ENCODE measurements at regions not wholly inside any gene's neighbourhood (a gene's known extent, or its start where the extent isn't known, plus 50 kb on each side); places are given as distances from the start of the nearest gene placed in this dataset.
"Not testable (repeated sequence)": the region's sequence is repeated elsewhere in the genome, so short reads cannot be mapped to it uniquely, and the experiment has no call there.

DNA sequence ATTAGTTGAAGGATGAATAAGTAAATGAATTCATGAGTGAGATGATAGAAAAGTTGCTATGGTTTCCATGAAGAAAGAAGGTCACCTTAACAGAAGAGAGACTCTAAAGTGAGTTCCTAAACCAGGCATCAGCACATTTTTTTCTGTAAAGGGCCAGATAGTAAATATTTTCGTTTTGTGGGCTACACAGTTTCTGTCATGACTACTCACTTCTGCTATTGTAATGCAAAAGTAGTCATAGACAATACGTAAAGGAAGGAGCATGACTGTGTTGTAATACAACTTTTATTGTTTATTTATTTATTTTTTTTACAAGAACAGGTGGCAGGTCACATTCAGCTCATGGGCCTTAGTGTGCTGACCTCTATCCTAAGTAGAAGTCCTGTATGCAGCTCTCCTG is 426.1 kb upstream of the DYNLRB2 start:
- DNase-seq, result no peak

DNA sequence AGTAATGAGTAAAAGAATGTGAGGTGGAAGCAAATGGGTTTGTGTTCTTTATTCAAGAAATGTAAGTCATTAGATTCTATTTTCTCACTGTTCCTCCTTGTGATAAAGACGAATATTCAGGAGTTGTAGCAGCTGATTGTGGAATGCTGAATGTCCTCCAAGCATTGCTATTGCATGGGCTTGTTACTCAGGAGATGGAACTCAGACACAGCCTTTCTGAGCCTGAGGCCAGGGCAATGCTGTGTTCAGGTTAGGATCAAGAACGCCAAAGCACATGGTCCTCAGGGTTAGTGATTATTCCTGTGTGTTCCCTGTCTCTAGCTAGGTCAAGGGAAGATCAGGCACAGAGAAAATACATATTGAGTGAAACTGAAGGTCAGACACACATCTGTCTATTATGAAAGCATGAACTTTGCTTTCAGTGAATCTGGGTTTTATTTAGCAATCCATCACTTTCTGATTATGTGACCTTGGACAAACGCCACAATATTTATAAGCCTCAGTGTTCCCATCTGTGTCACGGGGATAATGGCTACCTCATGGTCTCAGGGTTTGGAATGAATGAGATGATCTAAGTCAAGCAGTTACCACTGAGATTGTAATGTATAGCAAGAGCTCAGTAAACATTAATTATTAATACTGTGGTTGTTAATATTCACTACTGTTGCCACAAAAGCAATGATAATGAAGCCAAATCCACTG is 426.8 kb upstream of the DYNLRB2 start:
- DNase-seq, result no peak

DNA sequence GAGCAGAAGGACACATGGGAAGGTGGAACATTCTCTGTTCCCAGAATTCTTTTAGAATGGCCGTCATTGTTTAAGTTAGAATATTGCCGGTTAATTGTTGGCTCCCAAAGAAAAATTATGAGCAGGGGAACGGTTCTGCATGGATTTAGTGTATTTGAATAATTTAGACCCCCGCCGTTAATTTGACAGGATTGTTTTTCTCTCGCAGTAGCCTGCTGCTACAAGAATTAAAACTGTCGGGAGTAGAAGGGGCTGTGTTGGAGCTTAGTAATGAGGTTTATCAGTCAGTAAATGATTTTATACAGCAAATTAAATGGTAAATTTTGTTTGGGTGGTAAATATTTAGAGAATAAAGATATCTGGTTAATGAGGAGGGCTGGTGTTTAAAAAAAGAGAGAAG is 431.2 kb upstream of the DYNLRB2 start:
- DNase-seq, result no peak

DNA sequence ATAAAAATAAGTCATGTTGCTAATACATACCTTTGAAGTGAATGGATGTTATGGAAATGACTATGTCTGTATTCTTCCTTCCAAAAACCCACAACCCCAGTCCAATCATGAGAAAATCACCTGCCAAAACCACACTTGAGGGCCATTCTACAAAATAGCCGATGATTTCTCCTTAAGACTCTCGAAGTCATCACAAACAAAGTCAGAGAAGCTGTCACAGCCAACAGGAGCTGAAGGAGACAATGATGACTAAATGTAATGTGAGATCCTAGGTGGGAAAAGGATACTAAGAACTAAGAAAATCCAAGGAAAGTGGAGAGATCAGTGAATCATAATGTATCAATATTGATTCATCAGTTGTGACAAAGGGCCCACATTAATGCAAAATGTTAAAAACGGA is 432.9 kb upstream of the DYNLRB2 start:
- no peak for DNase-seq

DNA sequence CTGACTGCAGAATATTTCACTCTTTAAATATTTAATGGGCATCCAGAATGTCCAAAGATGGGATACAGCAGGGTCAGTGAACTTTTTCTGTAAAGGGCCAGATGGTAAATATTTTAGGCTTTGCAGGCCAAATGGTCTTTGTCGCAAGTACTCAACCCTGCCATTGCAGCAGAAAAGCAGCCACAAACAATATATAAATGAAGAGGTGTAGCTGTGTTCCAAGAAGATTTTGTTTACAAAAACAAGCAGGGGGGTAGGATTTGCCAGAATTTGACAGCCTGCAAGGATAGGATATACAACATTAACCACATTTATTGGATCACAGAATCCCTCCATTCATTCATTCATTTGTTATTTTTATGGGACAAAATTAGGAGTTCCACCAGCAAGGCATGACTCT is 435.0 kb upstream of the DYNLRB2 start:
- no peak for DNase-seq

DNA sequence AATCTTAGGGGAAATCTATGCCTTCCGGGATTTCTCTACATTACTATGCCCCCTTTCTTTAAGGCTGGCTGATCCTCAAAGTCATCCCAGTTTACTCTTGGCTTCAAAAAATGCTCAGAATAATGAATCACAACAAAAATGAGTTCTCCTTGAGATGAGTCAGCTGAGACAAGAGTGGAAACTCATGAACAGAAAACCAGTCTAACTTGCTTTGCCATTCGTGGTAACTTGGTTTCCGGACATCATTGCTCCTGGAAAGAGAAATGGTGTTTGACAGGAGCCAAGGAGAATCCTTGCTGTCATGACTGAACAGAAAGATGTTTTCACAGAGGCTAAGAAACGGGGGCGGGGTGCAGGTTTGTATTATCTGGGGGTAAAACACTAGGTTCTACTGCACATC is 435.6 kb upstream of the DYNLRB2 start:
- no peak for DNase-seq

DNA sequence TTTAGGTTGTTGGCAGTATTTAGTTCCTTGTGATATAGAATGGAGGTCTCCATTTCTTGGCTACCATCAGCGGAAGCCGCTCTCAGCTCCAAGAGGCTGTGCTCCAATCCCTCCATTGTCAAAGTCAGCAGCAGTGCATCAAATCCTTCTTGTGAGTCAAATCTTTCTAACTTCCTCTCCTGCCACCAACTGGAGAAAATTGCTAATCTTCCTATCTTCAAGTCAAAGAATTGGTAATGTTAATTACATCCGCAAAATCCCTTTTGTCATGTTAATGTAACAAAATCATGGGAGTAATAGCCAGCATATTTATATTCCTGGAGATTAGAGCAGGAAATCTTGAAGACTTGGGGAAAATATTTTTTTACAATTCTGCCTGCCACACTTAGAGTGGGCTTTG is 436.4 kb upstream of the DYNLRB2 start:
- no peak for DNase-seq

DNA sequence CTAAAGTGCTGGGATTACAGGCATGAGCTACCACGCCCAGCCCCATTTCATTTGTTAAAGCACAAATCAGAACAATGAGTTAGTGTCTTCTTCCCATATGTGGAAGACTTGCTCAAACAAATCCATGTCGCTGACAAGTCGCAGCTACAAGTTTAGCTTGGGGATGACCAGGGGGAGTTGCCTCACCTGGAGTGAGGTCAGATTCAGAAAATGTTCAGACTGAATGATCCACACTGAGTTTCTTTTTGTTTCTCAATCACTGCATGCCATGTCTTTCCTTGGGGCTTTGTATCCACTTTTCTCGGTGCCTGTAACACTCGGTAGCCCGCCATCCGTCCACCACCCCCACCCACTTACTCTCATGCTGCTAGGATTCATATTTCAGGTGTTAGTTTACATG is 437.3 kb upstream of the DYNLRB2 start:
- no peak for DNase-seq

DNA sequence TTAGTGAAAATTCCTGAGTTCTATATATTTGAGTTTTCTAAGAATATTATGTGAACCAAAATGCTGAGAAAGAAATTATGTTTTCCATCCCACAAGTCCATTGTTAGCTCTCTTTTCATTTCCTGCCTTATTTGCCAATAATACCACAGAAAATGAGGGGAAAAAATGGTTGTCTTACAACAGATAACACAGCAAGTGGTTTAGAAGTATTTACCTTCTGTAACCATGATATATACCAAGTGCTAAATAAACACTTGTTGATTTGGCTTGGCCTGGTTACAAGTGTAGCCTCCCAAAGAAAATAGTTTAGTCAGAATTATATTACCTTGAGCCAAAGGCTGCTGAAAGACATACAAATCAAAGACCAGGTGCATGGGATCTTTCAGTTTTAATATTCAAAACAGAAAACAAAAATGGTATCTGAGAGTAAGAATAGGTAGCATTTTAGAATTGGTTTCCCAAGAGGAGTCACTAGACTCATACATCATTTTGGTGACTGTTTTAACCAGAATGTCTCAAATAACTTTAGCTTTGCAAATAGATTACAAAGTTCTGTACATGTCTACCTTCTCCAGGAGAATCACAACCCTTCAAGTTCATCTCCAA is 439.8 kb upstream of the DYNLRB2 start:
- DNase-seq, result no peak

DNA sequence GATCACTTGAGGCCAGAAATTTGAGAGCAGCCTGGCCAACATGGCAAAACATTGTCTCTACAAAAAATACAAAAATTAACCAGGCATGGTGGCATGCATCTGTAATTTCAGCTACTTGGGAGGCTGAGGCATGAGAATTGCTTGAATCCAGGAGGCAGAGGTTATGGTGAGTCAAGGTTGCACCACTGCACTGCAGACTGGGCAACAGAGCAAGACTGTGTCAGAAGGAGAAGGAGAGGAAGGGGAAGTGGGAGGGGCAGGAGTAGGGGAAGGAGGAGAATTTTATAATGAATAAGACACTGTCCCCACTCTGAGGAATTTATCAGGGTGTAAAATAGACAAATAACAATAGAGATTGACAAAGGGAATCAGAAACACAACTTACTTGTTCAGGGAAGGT is 440.6 kb upstream of the DYNLRB2 start:
- DNase-seq, result no peak

DNA sequence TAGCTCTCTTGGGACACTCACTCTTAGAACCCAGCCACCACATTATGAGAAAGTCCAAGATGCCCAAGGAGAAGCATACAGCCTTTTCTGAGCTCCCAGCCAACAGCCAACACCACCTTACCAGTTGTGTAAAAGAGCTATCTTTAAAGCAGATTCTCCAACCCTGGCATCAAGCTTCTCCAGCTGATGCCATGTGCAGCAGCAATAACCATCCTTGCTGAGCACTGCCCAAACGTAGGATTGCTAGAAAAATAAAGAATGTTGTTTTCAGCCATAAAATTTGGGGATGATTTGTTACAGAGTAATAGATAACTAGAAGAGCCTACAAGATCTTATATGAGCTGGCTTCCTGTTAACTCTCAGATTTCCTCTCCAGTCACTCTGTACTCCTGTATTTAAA is 443.7 kb upstream of the DYNLRB2 start:
- no peak for DNase-seq

DNA sequence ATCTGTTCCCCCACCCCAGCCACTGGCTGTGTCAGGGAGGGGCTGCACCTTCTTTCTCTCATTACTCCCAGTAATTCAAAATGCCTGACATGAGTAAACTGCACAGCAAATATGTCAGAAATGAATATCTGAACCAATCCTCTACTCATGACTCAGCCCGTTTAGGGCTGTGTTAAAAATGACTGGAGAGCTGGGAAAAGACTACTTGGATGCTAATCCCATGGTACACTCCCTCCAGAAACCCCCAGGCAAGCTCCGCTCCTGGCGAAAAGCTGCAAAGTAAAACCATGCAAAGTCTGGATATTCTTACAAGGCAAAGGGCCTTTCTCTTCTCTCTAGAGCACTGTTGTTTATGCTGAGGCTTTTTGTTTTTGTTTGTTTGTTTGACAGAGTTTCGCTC is 448.1 kb upstream of the DYNLRB2 start:
- no peak for DNase-seq

DNA sequence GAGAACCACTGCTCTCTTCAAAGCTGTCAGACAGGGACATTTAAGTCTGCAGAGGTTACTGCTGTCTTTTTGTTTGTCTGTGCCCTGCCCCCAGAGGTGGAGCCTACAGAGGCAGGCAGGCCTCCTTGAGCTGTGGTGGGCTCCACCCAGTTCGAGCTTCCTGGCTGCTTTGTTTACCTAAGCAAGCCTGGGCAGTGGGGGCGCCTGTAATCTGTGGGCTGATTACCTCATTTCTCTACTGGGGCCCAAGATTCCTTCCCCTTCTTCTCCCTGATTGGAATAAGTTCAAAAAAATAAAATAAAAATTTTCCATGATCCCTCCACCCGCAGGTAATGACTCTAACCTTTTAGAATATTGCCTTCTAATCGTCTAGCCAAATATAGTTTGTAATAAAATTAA is 449.3 kb upstream of the DYNLRB2 start:
- not testable (repeated sequence) for DNase-seq

DNA sequence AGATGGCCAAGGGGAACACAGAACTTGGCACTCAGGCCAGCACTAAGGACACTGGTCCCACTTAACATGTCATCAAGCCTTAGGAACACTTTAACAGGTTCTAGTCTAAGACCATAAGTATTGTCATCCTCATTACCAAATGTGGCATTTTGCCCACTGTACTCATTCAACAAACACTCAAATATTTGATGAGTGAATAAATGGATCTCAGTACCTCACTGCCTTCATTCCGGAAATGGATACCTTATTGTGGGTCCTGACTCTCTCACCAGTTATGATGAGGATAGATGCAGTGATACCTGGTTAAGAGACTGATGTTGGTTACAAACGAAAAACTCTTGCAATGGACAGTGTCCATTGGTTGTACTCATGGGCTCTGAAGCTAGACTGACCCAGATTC is 455.2 kb upstream of the DYNLRB2 start:
- no peak for DNase-seq

DNA sequence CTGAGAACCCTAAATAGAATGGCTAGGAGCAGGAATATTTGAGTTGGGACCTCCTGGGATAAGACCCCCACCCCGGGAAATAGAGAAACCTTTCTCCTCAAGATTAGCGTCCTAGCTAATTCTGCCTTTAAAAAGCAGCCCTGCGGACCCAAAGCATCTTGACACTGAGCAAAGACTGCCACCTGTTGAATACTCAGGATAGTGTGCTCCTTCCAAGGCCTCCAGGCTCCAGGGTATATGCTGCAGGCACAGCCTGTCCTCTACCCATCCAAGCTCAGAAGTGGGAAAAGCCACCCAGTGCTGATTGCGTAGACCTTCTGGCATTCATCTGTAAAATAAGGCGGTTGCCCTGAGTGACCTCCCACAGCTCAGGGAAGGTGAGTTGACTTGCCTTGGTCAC is 456.2 kb upstream of the DYNLRB2 start:
- no peak for DNase-seq

DNA sequence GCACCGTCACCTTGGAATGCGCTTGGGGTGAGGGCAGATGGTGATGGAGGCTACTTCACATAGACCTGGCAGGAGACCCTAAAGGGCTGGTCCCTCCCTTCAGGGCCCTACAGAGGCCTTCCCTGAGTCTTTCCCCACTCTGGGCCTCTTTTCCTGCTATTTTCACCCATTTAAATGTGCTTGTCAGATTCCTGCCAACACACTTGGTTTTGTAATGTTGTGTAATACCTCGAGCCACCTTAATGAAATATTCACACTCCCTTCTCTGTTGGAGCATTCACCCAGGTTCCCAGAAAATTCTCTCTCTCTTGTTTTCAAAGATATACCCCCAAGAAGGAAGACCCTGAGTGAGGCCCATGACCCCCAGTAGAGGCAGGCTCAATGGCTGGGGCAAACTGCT is 456.6 kb upstream of the DYNLRB2 start:
- DNase-seq, result no peak

DNA sequence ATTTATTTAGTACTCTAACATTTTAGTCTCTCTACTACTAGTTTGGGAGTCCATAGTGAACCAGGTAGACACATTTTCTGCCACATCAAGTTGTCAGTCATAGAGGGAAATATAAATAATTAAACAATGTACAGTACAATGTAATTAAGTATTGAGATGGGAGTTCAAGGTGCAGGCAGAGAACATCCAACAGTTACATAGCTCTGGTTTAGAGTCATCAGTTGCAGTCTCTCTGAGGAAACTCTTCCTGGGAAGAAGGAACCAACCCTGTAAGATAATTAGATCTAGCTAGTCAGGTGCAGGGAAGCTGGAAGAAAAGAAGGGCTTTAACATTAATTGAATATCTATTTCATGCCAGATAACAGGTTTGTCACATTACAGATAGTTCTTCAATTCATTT is 457.9 kb upstream of the DYNLRB2 start:
- DNase-seq, result no peak

DNA sequence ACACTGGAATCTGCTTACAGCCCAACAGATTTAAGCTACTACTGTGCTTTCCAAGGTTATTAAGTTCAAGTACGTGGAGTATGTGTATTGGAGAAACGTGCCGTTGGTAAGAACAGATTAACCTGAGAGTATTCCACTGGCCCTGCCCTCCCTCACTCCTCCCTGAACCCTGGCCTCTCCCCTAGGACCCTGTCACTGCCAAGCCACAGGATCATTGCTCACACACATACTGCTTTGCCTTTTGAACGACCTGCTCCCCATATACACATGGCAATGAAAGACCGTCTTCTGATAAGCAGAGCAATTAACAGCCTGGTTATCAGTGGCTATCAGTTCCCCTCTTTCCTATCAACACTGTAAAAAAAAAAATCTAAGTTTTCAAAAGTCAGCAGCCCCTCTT is 458.9 kb upstream of the DYNLRB2 start:
- no peak for DNase-seq

DNA sequence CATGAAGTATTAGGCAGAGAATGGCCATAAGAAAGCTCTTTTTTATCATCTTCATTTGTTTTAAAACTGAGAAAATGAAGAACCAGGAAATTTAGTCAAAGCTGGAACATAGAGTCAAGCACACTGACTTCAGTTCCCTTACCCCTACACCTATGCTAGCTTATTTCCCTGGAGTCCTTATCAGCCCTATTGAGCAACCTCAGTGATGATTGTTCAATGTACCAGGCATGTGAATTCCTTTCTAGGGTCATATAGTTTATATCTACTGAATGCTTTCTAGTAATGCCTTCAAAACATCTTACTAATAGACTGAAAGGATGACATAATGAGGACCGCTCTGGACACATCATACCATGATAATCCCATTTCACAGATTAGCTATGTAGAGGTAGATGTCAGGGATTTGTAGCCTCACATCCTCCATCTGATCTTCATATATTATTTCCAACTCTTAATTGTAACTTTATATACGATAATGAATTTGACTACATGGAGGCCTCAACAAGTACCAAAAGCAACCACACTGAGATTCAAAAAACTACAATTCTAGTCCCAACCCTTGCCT is 460.4 kb upstream of the DYNLRB2 start:
- DNase-seq, result no peak

DNA sequence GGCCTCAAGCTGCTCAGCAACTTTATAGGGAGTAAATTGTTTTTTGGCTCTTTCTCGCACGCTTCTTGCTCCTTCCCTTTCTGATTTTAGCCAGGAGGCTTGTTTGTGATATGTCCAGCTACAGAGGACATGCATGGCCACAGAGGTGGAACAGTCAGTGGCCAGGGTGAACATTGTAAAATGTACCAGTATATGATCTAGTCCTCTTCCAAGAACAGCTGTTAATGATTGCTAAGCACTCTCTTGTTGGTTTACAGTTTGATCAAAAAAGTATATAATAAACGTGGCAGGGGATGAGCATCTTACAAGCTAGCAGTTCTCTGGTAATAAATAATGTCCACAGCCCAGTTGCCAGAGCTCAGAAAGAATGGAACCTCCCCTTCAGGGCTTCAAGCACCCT is 461.7 kb upstream of the DYNLRB2 start:
- DNase-seq, result no peak

DNA sequence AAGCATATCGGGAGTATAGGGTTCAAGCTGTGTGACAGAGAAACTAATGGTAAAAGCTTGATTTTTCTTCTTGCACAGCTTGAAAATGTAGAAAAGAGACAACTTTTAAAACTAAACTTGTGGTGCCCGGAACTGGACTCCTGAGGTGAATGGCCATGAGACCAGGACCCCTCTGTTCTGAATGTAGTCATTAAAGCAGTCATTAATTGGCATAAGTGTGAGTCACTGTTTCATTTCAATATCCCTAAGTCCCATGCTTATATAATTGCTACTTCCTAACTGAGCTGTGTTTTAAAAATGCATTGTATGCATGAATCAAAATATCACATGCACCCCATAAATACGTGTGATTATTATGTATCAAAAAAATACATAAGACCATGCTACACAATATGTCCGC is 463.1 kb upstream of the DYNLRB2 start:
- no peak for DNase-seq

DNA sequence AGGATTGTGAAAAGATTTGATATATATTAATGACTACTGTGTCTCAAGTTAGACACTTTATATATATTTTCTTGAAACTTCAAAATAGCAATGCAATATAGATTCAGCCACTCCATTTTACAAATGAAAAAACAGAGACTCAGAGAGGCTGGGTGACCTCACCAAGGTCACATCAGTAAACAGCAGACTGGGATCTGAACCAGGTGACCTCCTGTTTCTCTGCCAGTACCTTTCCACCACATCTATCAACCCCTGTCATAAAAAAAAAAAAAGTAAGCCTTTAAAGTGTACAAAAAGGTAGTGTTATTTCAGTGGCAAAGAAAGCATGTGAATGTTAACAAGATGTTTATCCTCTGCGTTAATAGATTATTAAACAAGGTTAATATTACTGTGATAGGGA is 466.5 kb upstream of the DYNLRB2 start:
- DNase-seq, result no peak

DNA sequence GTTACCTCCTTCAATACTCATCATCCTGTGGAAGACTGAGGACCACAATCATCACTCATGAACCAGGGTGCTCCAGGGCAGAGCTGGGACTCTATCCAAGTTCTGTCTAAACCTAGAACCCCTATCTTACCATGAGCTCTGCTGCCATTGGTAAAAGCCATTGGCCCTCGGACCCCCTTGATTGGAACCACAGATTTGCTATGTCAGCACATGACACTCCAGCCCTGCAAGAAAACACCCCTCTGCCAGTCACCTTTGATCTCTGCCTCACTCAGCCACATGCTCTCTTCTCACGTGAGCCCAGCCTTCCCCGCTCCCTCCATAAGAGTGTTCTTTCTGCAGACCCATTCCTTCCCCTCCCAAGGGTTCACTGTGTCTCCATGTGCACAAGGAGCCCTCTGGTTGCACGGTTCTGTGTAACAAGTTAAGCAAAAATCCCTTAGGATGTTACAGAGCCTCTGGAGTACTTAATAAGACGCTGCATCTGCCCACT is 468.8 kb upstream of the DYNLRB2 start:
- no peak for DNase-seq

DNA sequence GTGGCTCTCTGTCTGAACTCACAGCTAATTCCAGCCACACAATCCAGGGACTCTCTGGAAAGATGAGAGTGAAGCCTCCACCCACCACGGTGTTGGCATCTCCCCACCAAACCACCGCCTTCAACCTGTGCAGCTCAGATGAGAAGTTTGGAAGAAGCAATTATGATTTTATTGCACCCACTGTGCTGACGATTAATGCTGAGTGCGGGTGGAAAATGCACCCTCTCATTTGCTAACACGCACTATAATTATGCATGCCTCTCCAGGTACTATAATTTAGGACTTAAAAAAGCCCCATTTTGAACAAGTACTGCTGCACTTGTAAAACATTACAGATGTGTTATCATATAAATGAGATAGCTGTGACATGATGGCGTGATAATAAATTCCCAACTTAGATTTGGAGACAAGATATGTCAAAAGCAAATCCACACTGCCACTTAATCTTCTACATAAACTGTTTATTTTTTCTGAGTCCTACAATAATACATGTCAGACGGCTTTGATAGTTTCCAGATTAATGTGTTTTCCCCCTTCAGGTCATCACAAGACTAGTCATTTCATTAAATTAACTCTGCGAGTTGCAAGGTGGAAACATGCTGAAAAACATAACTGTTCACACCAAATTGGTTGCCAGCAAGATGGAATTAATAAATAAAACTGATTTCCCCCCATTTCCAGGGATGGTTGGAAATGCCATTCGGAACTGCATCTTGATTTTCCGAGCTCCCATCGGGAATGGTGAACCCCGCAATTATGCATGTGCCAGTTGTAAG is 466.5 kb upstream of the MAF start:
- DNase-seq, result no peak

Data from NCI-H1092 (cell line).